CD4-positive, alpha-beta T cell treated with Interleukin-6 at 100 ng/mL for 8 hours (primary cell): ENCODE measurements at regions not wholly inside any gene's neighbourhood (a gene's known extent, or its start where the extent isn't known, plus 50 kb on each side); places are given as distances from the start of the nearest gene placed in this dataset.
"Not testable (repeated sequence)": the region's sequence is repeated elsewhere in the genome, so short reads cannot be mapped to it uniquely, and the experiment has no call there.

ENCODE experiments used
- DNase-seq: peaks from one replicate; pipeline ENCODE4 v3.0.0-alpha.2; 2020; ENCODE audit warnings: mixed read lengths, low spot score

DNA sequence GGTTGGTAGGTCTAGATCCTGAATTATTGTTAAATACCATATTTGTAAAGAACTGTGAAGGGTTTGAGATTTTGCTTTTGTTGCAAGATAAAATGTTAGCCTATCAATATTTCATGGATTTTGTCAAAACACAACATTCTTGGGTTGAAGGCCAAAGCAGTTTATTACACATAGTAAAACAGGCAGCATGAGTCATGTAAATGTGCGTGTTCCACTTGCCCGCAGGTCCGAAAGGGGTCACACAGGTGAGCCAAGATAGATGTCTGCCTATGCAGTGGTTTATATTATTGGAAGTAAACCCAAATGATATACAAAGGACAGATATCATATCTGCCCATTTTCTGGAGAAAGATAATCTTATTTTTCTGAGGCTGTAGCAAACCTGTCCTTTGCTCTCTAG, 1654.4 kb upstream of the SPRY2 start:
- DNase-seq: no peak

DNA sequence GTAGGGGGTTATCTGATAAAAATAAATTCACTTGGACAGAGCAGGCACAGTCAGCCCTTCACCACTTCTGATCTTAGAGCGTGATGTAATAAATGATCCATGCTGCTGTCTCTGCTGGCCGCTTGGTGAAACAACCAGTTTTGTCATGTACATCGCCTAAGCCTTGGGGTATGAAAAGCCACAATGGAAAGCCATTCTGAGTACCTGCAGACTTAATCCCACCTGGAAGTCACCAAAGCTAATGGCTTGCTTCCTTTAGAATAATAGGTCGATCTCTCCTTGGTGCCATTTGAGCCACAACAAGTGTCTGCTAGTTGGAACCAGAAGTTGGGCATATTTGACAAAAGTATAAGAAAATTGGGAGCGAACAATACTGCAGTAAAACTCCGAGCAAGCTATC, 1649.7 kb upstream of the SPRY2 start:
- no peak for DNase-seq

DNA sequence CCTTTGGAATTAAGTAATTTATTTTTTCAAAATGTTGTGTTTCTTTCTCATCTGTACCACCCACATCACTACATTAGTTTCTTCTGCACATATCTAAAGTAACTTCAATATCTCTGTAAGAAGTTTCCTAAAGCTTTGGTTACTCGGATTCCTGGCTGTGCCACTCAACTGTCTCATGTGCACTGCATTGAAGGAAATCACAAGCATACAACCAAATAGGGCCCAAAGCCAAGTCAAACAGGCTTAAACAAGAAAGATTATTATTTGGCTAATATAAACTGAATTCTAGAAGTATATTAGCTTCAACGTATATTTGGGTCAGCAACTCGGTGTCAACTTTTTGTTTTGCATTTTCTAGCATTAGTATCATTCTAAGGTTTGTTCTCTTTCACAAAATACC, 1647.6 kb upstream of the SPRY2 start:
- no peak for DNase-seq

DNA sequence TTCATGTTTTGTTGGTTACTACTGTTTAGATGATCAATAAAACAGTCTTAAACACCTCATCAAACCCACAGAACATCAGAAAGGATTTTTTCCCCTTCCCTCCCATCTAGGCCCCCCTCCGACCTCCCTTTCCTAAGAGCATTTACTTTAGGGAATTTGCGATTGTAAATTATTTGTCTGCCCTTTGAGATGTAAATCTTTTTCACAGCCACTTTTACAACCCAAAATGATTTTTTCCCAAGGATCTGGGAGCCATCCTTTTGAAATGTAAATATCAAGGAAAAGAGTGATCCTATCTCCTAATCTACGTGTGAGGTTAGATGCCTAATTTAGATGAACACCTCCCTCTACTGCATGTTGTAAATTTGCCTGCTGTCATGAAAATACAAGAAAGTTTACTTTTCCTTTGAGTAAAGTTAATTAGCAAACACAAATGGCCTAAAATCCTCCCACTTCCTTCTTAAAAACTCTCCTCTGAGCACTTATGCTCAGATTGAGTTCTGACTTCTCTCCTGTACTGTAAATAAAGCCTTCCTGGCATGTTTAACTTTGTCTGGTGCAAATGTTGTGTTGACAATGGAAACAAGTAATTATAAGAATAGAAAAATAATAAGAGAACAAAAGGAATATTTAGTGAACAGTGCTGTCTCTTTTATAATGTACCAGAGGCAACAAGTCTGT, 1646.9 kb upstream of the SPRY2 start:
- no peak for DNase-seq

DNA sequence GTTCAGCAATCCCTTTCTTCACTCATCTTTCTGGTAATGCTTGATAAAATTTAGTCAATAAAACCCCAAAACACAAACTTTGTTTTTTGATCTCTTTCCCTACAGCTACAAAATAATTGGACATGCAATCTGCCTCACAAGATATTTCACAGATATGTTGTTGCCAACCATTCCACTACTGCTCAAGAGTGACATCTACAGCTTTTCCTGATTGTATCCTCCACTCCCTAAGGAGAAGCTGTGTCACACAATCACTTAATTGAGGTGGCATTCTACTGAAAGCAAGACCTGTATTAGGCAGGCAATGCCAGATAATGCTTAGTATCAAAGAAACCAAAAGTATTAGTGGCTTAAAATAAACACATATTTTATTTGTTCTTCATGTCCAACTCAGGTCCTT, 1646.2 kb upstream of the SPRY2 start:
- DNase-seq: no peak

DNA sequence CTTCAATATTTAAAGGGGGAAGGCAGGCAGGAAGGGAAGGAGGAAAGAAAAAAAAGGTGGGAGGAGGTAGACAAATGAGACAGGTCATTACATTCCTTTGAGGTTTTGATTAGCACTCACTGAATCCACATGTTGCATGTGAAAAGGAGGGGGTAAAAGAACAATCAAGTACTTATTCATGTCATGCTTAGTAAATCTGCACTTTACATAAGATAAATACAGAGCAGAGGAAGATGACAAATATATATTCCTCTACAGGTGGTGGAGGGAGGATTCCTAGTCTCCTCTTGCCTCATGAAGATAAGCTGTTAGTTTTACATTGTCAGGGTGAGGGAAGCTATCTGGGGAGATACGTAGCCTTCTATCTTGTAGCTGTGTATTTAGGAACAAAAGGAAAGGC, 1645.4 kb upstream of the SPRY2 start:
- no peak for DNase-seq

DNA sequence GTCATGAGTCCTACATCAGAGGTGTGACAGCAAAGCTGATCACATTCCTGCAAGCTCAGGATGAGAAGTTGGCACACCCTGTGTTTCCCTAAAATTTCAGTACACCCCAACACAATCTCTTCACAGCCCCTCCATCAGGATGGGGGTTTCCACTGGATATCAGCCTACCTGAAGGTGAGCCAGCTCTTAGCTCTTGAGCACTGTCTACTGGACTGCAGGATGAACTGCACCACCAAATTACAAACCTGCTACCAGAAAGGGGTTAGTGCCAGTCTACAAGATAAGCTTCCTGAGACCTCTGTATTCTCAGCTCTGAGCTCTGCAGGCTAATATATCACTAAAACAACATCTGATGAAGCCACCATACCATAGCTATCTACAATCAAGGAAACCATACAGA, 1616.2 kb upstream of the SPRY2 start:
- DNase-seq: no peak

DNA sequence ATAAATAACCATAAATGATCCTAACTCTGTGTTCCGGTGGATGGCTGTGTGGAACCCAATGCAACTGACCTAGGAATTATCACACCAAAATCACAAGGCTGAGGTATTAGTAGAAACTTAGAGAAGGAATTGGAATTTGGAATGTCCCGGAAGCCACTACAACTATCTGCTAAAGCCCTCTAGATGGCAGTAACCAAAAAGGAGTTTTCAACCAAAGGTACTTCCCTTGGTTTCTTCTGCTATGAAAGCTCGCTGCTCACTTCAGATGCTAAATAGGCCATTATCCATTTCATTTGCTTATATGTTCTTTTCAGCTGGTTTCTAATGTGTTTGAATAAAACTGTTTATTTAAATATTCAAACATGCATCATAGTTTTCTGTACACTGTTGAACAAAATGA, 1589.1 kb upstream of the SPRY2 start:
- no peak for DNase-seq

DNA sequence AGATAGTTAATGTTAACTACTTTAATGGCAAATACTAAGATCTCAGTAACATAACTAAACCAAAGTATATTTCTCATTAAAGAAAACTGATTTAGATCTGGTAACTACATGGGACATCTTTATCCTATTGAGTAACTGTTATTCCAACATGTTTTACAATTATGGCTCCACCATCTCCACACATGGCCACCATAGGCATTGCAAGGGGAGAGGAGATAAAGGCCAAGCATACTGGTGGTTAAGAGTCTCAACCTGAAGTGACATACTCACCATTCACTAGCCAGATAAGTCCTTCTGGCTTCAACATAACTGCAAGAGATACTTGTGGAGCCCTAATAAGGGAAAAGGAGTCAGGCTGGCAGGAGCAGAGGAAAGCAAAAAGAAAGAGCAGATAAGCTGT, 1586.4 kb upstream of the SPRY2 start:
- no peak for DNase-seq

DNA sequence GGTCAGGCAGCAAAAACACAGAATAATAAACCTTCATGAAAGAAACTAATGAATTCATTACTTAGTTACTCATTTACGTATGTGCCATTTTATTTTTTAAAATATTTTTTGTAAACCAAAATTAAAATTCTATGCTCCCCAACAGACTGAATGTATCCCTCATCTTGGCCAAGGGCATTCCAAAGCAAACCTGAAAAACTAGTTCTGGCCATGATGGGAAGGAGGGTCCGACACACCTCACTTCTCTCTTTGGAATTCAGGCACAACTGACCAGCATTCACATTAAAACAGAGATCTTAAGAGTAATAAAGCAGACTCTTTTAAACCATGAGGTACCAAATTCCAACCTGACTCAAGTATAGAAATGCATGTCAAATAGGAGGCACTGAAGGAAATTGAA, 1576.9 kb upstream of the SPRY2 start:
- no peak for DNase-seq

DNA sequence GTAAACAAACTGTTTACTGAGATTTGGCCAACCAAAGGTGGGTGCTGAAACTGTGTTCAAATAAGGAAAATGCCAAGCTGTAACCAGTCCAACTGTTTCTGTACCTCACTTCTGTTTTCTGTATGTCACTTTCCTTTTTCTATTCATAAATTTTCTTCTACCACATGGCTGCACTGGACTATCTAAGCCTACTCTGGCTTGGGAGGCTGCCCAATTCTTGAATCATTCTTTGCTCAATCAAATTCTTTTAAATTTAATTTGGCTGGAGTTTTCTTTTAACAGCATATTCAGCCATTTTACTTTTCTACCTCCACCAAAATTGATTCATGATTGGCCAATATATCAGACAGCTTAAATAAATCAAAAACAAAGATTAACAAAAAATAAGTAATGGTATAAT, 1575.5 kb upstream of the SPRY2 start:
- DNase-seq: no peak

DNA sequence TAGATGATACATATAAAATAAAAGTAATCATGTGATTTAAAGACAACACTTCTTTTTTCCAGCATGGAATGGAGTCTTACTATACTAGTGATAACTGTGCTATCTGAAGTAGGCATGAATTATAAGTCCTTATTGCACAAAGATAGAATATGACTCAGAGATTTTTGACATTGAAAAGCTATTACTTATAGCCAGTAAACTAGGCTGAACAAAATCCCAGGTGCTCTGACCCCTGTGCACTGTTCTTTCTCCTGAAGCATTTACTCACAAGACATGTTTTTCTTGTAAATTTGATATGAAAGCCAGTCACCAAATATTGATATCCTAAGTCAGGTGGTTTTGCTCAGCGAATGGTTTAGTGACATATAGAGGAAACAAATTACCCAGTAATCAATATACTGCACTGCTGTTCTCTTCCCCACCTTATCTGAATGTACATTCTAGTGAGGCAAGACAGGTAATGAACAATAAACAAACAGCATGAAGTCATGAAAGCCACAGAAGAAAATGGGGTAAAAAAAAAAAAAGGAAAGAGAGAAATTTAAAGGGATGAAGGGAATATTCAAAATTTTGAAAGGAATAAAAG, 1567.0 kb upstream of the SPRY2 start:
- DNase-seq: no peak

DNA sequence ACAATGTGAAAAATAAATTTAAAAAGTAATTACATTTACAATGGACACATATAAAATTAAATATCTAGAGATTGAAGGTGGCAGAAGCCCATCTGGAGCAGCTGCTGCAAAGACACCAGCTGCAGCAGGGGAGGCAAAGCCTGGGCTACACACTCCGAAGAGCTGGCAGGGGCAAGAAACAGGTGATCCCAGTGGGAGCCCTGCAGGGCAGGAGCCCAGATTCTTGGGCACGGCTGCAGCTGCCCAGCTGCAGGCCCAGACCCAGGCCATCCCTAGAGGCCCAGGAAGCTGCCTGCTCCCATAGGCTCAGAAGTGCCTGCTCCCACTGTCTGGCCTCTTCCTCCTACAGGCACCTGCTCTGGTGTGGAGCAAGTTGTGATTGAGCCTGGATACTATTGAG, 1547.9 kb upstream of the SPRY2 start:
- no peak for DNase-seq

DNA sequence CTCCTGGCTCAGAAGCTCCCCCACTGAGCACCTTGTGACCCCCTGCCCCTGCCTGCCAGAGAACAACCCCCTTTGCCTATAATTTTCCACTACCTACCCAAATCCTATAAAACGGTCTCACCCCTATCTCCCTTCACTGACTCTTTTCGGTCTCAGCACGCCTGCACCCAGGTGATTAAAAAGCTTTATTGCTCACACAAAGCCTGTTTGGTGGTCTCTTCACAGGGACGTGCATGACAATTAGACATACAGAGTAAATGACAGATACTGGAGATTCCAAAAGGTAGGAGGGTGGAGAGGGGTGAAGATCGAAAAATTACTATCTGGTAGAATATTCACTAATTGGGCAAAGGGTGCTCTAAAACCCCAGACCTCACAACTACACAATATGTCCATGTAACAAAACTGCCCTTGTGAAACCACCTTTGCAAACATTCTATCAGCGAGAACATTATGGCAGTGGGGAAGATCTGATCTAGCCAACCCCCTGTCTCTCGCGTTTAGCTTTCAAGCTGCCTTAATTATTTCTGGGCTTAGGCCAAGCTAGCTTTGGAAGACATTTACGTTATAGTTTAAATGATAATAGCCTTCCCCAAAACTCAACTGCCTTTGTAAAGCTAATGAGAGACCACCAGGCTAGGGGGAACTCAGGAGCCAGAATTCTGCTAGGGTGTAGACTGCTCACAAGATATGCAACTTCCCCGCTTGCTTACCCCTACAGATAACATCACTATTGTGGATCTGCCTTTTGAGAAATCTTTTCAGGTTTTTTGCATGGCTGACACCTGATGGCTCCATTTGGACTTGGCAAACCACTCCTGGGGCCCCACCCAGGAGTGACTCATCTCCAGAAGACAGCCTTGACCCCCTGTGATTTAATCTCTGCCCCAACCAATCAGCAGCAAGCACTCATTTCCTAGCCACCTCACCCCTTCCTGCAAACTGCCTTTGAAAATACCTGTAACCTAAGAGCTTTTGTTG, 1534.0 kb upstream of the SPRY2 start:
- no peak for DNase-seq

DNA sequence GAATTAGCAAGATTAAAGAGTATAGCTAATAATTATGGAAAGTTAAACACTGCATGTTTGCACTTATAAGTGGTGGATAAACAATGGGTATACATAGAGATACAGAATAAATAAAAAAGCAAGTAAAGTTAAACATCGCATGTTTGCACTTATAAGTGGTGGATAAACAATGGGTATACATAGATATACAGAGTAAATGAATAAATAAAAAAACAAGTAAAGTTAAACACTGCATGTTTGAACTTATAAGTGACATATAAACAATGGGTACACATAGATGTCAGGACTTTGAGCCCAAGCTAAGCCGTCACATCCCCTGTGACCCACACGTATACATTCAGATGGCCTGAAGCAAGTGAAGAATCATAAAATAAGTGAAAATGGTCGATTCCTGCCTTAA, 1533.3 kb upstream of the SPRY2 start:
- no peak for DNase-seq

DNA sequence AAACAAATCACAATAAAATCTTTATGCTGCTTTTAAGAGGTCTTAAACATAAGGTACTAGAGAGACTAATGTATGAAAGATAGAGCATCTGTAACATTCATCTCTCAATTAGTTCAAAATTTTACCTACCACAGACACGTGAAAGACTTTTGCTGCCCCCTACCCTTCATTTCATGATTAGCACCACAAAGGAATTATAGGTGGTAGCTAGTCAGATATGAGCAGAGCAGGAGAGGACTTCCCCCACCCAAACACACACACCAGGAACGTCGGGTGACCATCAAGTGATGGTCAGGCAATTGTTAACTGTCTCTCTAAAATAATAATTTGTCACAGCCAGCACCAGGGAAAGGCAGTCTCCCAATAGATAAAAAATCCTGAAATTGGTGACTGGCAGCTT, 1531.7 kb upstream of the SPRY2 start:
- no peak for DNase-seq

DNA sequence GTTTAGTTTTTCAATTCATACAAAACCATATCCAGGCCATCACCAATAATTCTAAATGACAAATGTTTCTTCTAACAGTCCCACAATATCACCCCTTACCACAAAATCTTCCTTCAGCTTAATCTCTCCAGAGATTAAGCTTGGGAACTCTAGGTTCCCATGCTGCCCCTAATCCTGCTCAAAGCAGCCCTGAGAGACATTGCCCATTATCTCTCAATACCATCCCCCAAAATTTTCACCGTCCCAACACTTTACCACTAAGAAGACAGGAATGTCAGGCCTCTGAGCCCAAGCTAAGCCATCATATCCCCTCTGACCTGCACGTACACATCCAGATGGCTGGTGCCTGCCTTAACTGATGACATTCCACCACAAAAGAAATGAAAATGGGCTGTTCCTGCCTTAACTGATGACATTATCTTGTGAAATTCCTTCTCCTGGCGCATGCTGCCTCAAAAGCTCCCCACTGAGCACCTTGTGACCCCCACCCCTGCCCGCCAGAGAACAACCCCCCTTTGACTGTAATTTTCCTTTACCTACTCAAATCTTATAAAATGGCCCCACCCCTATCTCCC, 1530.9 kb upstream of the SPRY2 start:
- not testable (repeated sequence) for DNase-seq

DNA sequence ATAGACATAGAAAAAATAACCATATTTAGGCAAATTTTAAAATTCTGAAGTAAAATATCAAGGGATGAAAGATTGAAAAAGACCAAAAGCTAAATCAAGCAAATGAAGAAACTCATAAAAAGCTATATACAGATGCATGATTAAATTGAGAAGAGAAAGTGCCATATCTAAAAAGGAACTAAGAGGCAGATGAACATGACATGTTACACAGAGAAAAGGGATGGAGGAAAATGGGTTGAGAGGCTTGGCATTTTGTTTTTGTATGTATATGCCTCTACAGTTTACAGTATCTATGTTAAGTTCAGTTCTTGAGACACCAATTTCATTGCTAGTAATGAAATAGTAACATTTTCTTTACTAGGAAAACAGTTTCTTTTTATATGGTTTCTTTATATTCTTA, 1507.4 kb upstream of the SPRY2 start:
- no peak for DNase-seq

DNA sequence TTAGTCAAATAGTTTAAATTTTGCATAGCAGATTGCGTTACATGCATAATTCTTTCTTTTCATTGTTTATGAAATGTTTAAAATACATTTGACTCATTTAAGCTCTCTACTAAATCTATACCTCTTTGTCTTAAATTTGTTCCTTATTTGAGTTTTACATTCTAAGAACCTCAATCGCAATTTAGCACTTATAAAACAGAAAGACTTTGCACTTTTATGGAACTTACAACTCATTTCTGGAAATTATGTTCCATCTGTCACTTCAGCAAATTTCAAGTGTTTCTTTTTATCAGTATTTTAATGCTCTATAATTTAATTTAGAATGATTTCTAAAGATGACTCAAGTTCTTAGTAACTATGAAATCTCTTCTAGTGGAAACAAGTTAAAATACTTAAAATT, 1505.8 kb upstream of the SPRY2 start:
- no peak for DNase-seq

DNA sequence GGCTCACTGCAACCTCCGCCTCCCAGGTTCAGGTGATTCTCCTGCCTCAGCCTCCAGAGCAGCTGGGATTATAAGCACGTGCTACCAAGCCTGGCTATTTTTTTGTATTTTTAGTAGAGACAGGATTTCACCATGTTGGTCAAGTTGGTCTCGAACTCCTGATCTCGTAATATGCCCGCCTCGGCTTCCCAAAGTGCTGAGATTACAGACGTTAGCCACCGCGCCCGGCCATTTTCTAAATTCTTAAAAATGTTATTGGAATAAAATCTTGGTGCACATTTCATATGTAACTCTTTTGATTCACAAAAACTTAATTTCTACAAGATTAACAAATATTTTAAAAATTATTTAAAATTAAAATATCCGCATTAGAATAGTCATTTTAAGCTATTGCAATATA, 1480.3 kb upstream of the SPRY2 start:
- DNase-seq: no peak

DNA sequence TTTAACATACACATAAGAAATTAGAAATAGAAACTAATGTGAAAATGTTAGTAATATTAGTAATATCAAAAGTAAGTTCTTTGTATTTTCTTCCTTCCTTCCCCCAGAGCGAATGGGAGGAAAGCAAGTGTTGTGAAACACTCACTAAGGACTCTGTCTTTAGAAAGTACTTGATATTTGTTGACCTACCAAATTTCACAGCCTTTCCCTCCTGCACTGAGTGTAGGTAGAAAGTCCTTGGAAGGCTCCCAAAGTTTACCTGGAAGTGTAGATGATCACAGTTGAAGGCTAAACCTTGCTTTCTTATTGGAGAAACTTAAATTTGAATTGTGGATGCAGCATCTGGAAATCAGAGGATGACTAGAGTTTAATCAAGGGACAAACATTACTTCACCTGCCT, 1459.5 kb upstream of the SPRY2 start:
- DNase-seq: no peak

DNA sequence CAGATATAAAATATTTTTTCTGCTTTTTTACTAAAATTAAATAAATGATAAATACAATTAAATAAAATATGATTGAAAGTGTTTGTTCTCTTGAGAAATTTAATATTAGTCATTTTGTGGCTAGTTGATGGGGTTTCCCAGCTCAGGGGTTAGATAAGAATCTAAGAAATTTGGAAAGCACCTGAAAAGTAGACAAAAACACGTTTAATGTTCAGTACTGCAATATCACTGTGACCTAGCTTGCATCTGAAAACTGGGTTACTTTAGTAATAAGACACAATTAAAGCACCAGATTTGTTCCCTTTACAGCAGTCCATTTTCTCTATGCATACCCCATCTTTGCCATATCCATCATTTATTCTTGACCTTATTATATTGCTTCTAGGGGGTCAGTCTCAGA, 1454.8 kb upstream of the SPRY2 start:
- DNase-seq: no peak

DNA sequence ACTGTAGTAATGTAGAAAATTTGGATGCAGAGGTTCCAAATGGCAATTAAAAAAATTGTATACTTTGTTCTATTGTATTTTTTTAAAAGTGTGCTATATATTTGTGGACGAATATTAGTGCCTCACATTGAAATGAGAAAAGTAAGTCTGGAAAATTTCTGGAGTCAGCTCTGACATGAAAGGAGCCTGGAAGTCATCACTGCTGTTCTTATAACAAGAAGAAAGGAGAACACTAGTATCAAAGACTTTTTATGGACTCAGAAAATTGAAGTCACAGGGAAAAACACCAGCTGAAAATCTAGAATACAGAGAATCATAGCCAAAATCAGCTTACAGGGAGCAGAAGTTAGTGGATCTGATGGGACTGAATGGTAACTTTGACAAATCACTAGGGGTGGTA, 1450.7 kb upstream of the SPRY2 start:
- DNase-seq: no peak
